Lower lobe of right lung (tissue), 2 donors: ENCODE measurements at regions not wholly inside any gene's neighbourhood (a gene's known extent, or its start where the extent isn't known, plus 50 kb on each side); places are given as distances from the start of the nearest gene placed in this dataset.

ENCODE experiments used
- ATAC-seq, 2 donors: fragments of 200-7000 bp; cut with Tn5 transposase; one replicate each; pipeline ENCODE4 v1.9.1; 2020 to 2022; ENCODE audit warnings: mild to moderate bottlenecking in 2 of 2, moderate library complexity in 2 of 2
- DNase-seq: peaks from one replicate; pipeline ENCODE4 v3.0.0-alpha.2; 2020
- H3K27ac ChIP-seq: fragments of 200-600 bp; one replicate; pipeline ENCODE4 v1.8.0; 2022
- H3K27me3 ChIP-seq: fragments of 200-600 bp; one replicate; pipeline ENCODE4 v1.8.0; 2022; ENCODE audit warnings: low read depth
- H3K36me3 ChIP-seq: fragments of 200-600 bp; one replicate; pipeline ENCODE4 v1.8.0; 2022; ENCODE audit warnings: mild to moderate bottlenecking
- H3K4me1 ChIP-seq: fragments of 200-600 bp; one replicate; pipeline ENCODE4 v1.8.0; 2022
- H3K4me3 ChIP-seq: fragments of 200-600 bp; one replicate; pipeline ENCODE4 v1.8.0; 2022; ENCODE audit warnings: mild to moderate bottlenecking
- H3K9me3 ChIP-seq: fragments of 200-600 bp; one replicate; pipeline ENCODE4 v1.8.0; 2022
- intact Hi-C: fragments of 100-400 bp; cut with DNase I; formaldehyde crosslinking; loops from one replicate; pipeline ENCODE4 v1.11.0; 2022
- TF ChIP-seq, protein P1 (sequence below): fragments of 200-600 bp; IDR thresholded peaks from one replicate; pipeline ENCODE4 v1.8.0; 2022; ENCODE audit warnings: antibody characterized with exemption, mild to moderate bottlenecking
- donor health status: DM: no; HTN: yes; CAD: no; lungs with severe emphysema.

DNA sequence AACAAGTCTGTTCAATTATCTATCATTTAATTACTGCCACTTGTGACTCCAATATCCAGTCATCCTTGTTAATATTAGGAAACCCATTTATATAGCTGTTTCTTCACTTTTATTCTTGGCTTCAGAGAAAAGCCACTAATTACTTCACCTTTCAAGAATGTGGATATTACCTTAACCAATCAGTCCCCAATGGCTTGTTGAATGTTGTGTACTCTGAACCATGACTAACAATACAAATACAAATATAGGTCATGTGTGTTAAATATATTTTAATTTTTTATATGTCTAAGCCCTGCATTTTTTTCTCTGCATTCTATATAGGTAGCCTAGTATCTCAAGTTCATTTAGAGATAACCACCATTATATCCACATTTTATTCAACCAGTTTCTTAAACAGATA lies 1513.4 kb upstream of the AGA start:
- Histone ChIP-seq H3K27me3 (no peaks in the 10 kb centered on the region), H3K4me3 (no peak overlapping the region), H3K27ac (no peak overlapping the region), H3K36me3 (no peaks in the 10 kb centered on the region), H3K4me1 (no peaks in the 10 kb centered on the region), H3K9me3 (no peaks in the 10 kb centered on the region)
- DNase-seq, result no peak
- TF ChIP-seq, protein P1, sequence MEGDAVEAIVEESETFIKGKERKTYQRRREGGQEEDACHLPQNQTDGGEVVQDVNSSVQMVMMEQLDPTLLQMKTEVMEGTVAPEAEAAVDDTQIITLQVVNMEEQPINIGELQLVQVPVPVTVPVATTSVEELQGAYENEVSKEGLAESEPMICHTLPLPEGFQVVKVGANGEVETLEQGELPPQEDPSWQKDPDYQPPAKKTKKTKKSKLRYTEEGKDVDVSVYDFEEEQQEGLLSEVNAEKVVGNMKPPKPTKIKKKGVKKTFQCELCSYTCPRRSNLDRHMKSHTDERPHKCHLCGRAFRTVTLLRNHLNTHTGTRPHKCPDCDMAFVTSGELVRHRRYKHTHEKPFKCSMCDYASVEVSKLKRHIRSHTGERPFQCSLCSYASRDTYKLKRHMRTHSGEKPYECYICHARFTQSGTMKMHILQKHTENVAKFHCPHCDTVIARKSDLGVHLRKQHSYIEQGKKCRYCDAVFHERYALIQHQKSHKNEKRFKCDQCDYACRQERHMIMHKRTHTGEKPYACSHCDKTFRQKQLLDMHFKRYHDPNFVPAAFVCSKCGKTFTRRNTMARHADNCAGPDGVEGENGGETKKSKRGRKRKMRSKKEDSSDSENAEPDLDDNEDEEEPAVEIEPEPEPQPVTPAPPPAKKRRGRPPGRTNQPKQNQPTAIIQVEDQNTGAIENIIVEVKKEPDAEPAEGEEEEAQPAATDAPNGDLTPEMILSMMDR, result no peak
- intact Hi-C loops, result no loop called here
- no peak for ATAC-seq

DNA sequence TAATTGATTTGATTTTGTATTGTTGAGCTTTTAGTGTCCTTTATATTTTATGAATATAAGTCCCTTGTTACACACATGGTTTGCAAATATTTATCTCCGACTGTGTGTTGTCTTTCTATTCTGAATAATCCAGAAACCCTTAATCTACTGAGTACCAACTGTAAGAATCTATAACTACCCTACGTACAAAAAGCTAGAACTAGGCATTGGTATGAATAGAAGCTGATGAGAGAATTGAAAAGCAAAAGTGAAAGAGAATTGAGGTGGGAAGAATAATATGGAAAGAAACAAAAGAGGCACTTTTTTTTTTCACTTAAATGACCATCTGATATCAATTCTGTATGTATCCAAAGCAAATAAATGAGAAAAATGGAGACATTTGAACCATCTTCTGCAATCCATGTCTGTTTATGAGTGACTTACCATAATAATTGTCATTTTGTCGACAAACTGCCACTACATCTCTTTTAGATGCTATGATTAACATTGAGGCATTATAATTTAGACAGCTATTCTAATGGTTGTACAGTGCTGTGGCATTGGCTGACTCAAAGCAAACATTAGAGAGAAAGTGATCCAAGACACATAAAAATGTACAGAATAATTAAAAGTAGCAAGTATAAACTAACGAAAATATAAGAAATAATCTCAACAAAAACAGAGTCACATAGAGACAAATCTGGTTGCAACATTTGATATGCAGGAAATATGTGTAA lies 1516.6 kb upstream of the AGA start:
- no peak for ATAC-seq
- Histone ChIP-seq H3K4me3 (no peak overlapping the region), H3K27ac (no peak overlapping the region), H3K9me3 (no peaks in the 10 kb centered on the region), H3K36me3 (no peaks in the 10 kb centered on the region), H3K27me3 (no peaks in the 10 kb centered on the region), H3K4me1 (no peaks in the 10 kb centered on the region)
- TF ChIP-seq, protein P1, result no peak
- DNase-seq, result no peak
- intact Hi-C loops, result no loop called here

DNA sequence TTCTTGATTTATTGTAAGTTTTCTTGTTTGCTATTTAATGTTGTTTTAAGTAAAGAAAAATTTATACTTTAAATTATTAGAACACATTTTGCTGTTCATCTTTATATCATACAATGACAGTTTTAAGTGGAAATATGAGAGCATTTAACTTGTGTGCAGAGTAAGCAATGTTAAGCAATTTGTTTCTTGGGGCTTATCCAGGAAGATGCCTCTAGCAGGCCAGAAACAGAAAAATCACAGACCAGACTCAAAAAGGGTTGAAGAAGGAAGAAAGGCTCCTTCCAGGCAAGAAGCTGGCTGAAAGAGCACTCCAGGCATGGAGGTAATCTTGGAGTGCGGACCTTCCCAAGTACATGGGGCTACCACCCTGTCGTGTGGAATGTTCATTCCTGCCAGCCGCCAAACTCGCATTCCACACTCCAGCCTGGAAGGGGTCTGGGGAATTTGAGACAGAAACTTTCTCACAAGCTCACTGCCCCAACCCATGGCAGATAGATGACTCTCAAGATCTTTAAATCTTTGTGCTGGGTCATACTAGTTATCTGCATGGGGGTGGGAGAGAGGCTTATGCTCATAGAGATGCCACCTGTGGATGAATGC lies 1521.3 kb upstream of the AGA start:
- Histone ChIP-seq H3K9me3 (no peaks in the 10 kb centered on the region), H3K36me3 (no peaks in the 10 kb centered on the region), H3K27me3 (no peaks in the 10 kb centered on the region), H3K4me3 (no peak overlapping the region), H3K27ac (no peak overlapping the region), H3K4me1 (no peaks in the 10 kb centered on the region)
- TF ChIP-seq, protein P1, result no peak
- ATAC-seq, result no peak
- intact Hi-C loops, result no loop called here
- DNase-seq, result no peak

DNA sequence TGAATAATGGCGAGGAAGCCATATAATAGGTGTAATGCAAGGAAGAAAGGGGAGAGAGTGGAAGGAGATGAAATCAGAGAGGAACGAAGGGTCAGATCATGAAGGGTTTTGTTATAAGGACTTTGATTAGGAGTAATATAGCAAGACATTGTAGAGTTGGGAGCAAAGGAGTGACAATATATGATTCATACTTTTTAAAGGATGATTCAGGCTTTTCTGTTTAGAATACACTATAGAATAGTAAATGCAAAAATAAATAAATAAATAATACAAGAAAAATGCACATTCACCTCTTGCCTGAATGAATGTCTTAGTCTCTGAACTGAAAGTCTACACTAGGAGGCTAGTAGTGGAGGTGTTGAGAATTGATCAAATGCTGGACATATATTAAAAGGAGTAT lies 1524.4 kb upstream of the AGA start:
- no peaks in the 10 kb centered on the region for H3K27me3 ChIP-seq
- no peak overlapping the region for H3K4me3 ChIP-seq
- intact Hi-C loops, result no loop called here
- no peaks in the 10 kb centered on the region for H3K36me3 ChIP-seq
- H3K4me1 ChIP-seq, result no peaks in the 10 kb centered on the region
- DNase-seq, result no peak
- TF ChIP-seq, protein P1, result no peak
- ATAC-seq, result no peak
- H3K27ac ChIP-seq, result no peak overlapping the region
- no peaks in the 10 kb centered on the region for H3K9me3 ChIP-seq

DNA sequence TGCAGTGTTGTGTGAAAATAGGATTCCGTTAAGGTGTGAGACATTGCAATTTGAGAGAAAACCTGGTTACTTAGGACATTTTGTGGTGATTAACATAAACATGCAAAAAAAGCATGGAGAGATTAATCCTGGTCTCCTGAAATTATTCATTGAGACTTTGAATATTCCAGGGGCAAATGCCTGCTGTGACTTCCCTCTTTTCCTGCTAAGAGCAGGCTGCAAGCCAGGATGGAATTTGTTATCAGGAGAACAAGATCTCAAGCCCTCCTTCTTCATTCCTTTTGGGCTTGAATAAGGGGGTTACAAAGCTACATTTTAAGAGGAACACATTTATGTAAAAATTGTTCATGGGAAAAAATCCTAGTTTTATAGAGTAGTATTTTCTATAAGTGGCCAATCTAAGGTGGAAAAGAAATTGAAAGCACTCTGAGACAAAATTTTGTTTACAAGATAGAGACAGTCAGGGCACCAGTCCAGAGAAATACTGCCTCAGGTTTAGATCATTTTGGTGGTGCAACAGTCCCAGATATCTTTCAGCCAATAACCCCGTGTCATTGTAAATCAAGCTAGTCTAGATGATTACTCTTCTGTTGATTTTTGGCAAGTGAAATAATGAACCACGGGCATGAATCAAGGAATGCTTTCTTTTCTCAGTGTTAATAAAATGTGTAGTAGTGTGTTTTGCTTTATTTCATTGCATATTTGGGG lies 1528.3 kb upstream of the AGA start:
- Histone ChIP-seq H3K36me3 (no peaks in the 10 kb centered on the region), H3K4me1 (no peaks in the 10 kb centered on the region), H3K4me3 (no peak overlapping the region), H3K27me3 (no peaks in the 10 kb centered on the region), H3K27ac (no peak overlapping the region), H3K9me3 (no peaks in the 10 kb centered on the region)
- TF ChIP-seq, protein P1, result no peak
- ATAC-seq (no peak), DNase-seq (no peak)
- intact Hi-C loops, result no loop called here
